Fibroblast of the aortic adventitia (primary cell): ENCODE measurements at regions not wholly inside any gene's neighbourhood (a gene's known extent, or its start where the extent isn't known, plus 50 kb on each side); places are given as distances from the start of the nearest gene placed in this dataset.

Source experiments
- DNase-seq: peaks from one replicate; pipeline ENCODE4 v3.0.0-alpha.2; 2010; ENCODE audit warnings: low read depth
- H3K4me3 ChIP-seq: 2 replicates; pipeline ENCODE4 v1.5.1; 2011; ENCODE audit warnings: low read depth, mild to moderate bottlenecking, control low read depth, low read length, moderate library complexity
- CTCF ChIP-seq: IDR thresholded peaks from 2 replicates; pipeline ENCODE4 v1.5.1; 2011; ENCODE audit warnings: mild to moderate bottlenecking, low read length, control low read depth, inconsistent platforms; ENCODE audit not compliant: insufficient read depth

GRCh38 chr7:115106316-115106715 is 184.4 kb downstream of the MDFIC start:
- TF ChIP-seq CTCF = no peak
- DNase-seq = no peak
- no peak overlapping the region for H3K4me3 ChIP-seq

- no peak overlapping the region for H3K4me3 ChIP-seq
- no peak for DNase-seq
- no peak for TF ChIP-seq CTCF
Measured at GRCh38 chr7:115102738-115103137, 180.8 kb downstream of the MDFIC start.

GRCh38 chr7:115101199-115101598 is 179.3 kb downstream of the MDFIC start:
- DNase-seq = no peak
- no peak overlapping the region for H3K4me3 ChIP-seq
- no peak for TF ChIP-seq CTCF

DNA sequence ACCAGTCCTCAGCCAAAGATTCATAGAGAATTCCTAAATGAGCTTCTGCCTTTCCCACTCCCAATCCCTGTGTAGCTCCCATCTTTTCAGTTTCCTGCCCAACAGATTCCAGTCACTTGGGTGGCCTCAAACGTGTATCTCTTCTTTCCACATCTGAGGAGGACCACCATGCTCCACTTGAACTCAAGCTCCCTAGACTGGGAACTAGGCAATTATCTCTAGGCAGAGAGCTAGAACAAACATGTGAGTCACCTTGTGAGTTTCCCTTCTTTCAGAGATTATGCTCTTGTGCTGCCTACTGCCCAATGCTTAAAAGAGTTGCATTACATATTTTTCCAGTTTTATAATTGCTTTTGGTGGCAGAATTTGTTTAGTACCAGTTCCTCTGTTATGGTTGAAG is 178.0 kb downstream of the MDFIC start:
- peak; percentile 76 for DNase-seq
- peak; percentile 2 for TF ChIP-seq CTCF
- no peak overlapping the region for H3K4me3 ChIP-seq

- peak; percentile 47 for DNase-seq
- TF ChIP-seq CTCF = no peak
- H3K4me3 ChIP-seq = no peak overlapping the region
Measured at GRCh38 chr7:115097175-115097671, 175.3 kb downstream of the MDFIC start.

GRCh38 chr7:115096262-115096661 is 174.4 kb downstream of the MDFIC start:
- DNase-seq = peak; percentile 51
- H3K4me3 ChIP-seq = no peak overlapping the region
- no peak for TF ChIP-seq CTCF

DNA sequence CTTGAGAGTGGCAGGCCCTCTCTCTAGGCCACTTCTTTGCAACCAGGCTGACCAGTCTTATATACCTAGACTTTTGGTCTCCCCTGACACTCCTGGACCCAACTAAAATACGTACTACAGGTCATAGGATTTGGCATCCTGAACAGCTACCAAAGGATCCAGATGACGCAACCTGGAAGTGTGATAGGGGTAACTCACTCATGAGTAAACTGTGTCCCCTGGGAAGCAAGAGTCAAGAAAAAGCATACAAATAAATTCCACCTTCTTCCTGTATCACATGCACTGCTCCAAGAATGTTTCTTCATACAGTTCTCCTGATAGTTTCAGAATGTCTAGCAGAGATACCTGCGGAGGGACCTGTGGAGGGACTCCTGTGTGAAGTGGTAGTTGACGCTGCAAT is 172.3 kb downstream of the MDFIC start:
- DNase-seq = peak; percentile 89
- H3K4me3 ChIP-seq = no peak overlapping the region
- TF ChIP-seq CTCF = no peak
